ENCODE measurements at regions not wholly inside any gene's neighbourhood (a gene's known extent, or its start where the extent isn't known, plus 50 kb on each side); places are given as distances from the start of the nearest gene placed in this dataset.

- DNase-seq (ENCODE audit: low read depth, low spot score): no peak
Measured at GRCh38 chr13:105328212-105328611, 1207.2 kb downstream of the EFNB2 start.

- DNase-seq (ENCODE audit: low read depth, low spot score): no peak
Measured at GRCh38 chr13:105327581-105328126, 1207.8 kb downstream of the EFNB2 start.

- no peak for DNase-seq (ENCODE audit: low read depth, low spot score)
Measured at GRCh38 chr13:105319875-105320274, 1215.6 kb downstream of the EFNB2 start.

- DNase-seq (ENCODE audit: low read depth, low spot score): no peak
Measured at GRCh38 chr13:105316731-105317130, 1218.7 kb downstream of the EFNB2 start.

- DNase-seq (ENCODE audit: low read depth, low spot score): no peak
Measured at GRCh38 chr13:105312906-105313305, 1222.6 kb downstream of the EFNB2 start.

- DNase-seq (ENCODE audit: low read depth, low spot score): no peak
Measured at GRCh38 chr13:105311094-105311493, 1224.4 kb downstream of the EFNB2 start.

GRCh38 chr13:105307776-105308175 is 1227.7 kb downstream of the EFNB2 start:
- DNase-seq (ENCODE audit: low read depth, low spot score): no peak

- no peak for DNase-seq (ENCODE audit: low read depth, low spot score)
Measured at GRCh38 chr13:105297839-105298238, 1237.6 kb downstream of the EFNB2 start.

GRCh38 chr13:105291987-105292386 is 1243.5 kb downstream of the EFNB2 start:
- DNase-seq (ENCODE audit: low read depth, low spot score): no peak

- DNase-seq (ENCODE audit: low read depth, low spot score): no peak
Measured at GRCh38 chr13:105290596-105290995, 1244.9 kb downstream of the EFNB2 start.

- no peak for DNase-seq (ENCODE audit: low read depth, low spot score)
Measured at GRCh38 chr13:105285526-105285925, 1249.9 kb downstream of the EFNB2 start.

GRCh38 chr13:105282406-105283285 is 1252.8 kb downstream of the EFNB2 start:
- peak; percentile 8 for DNase-seq (ENCODE audit: low read depth, low spot score)

- DNase-seq (ENCODE audit: low read depth, low spot score): peak; percentile 50
Measured at GRCh38 chr13:105278943-105279381, 1256.5 kb downstream of the EFNB2 start.

- DNase-seq (ENCODE audit: low read depth, low spot score): no peak
Measured at GRCh38 chr13:105276571-105276970, 1258.9 kb downstream of the EFNB2 start.

- DNase-seq (ENCODE audit: low read depth, low spot score): no peak
Measured at GRCh38 chr13:105273665-105274222, 1261.7 kb downstream of the EFNB2 start.

- peak; percentile 66 for DNase-seq (ENCODE audit: low read depth, low spot score)
Measured at GRCh38 chr13:105272660-105273631, 1262.5 kb downstream of the EFNB2 start.

GRCh38 chr13:105266615-105267014 is 1268.8 kb downstream of the EFNB2 start:
- no peak for DNase-seq (ENCODE audit: low read depth, low spot score)

- no peak for DNase-seq (ENCODE audit: low read depth, low spot score)
Measured at GRCh38 chr13:105262579-105262978, 1272.9 kb downstream of the EFNB2 start.

- no peak for DNase-seq (ENCODE audit: low read depth, low spot score)
Measured at GRCh38 chr13:105259426-105259825, 1276.0 kb downstream of the EFNB2 start.

GRCh38 chr13:105255472-105255871 is 1280.0 kb downstream of the EFNB2 start:
- no peak for DNase-seq (ENCODE audit: low read depth, low spot score)

- DNase-seq (ENCODE audit: low read depth, low spot score): no peak
Measured at GRCh38 chr13:105251293-105251692, 1284.2 kb downstream of the EFNB2 start.

GRCh38 chr13:105247830-105248229 is 1287.6 kb downstream of the EFNB2 start:
- no peak for DNase-seq (ENCODE audit: low read depth, low spot score)

All from ELF-1 (cell line).